GM10266 (cell line): ENCODE measurements at regions not wholly inside any gene's neighbourhood (a gene's known extent, or its start where the extent isn't known, plus 50 kb on each side); places are given as distances from the start of the nearest gene placed in this dataset.

ENCODE experiments used
- DNase-seq: peaks from one replicate; pipeline ENCODE4 v3.0.0; 2012; ENCODE audit errors: extremely low spot score
- TF ChIP-seq, protein P1 (sequence below): IDR thresholded peaks from 2 replicates; pipeline ENCODE4 v1.5.1; 2012; ENCODE audit warnings: mild to moderate bottlenecking, low read depth; ENCODE audit not compliant: control insufficient read depth, insufficient read depth; ENCODE audit errors: missing control alignments

DNA sequence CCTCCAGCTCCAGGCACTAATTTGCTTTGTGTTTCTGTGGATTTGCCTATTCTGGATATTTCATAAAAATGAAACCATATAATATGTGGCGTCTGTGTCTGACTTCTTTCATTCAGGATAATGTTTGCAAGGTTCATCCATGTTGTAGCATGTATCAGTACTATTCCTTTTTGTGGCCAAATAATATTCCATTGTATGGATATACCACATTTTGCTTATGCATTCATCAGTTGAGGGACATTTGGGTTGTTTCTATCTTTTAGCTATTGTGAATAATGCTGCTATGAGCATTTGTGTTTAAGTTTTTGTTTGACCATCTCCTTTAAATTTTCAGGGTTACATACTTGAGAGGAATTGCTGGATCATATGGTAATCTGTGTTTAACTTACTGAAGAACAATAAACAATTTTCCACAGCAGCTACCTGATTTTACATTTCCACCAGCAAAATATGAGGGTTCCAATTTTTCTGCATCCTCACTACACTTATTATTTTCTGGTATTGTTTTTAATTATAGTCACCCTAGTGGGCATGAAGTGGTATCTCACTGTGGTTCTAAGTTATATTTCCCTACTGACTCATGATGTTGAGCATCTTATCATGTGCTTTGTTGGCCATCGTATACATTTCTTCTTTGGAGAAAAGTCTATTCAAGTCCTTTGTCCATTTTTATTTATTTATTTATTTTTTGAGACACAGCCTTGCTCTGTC, 63.9 kb downstream of the GCNT4 start:
- DNase-seq: no peak
- TF ChIP-seq, protein P1, sequence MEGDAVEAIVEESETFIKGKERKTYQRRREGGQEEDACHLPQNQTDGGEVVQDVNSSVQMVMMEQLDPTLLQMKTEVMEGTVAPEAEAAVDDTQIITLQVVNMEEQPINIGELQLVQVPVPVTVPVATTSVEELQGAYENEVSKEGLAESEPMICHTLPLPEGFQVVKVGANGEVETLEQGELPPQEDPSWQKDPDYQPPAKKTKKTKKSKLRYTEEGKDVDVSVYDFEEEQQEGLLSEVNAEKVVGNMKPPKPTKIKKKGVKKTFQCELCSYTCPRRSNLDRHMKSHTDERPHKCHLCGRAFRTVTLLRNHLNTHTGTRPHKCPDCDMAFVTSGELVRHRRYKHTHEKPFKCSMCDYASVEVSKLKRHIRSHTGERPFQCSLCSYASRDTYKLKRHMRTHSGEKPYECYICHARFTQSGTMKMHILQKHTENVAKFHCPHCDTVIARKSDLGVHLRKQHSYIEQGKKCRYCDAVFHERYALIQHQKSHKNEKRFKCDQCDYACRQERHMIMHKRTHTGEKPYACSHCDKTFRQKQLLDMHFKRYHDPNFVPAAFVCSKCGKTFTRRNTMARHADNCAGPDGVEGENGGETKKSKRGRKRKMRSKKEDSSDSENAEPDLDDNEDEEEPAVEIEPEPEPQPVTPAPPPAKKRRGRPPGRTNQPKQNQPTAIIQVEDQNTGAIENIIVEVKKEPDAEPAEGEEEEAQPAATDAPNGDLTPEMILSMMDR: no peak

DNA sequence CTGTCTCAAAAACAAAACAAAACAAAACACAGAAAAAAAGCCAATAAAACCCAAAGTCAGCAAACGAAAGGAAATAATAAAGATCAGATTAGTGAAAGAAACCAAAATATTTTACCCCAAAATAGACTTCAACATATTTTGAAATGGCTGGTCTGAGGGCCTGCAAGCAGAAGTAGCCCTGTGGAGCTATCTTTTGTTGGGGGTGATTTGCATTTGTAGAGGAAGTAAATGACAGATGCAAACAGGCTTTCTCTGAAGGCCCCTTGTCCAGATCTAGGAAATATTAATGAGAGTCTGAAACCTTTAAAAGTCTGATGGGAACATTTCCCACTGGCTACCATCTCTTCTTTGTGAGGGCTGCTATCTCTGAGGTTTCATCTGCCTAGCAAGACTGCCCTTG, 74.0 kb downstream of the GCNT4 start:
- TF ChIP-seq, protein P1: no peak
- DNase-seq: no peak

DNA sequence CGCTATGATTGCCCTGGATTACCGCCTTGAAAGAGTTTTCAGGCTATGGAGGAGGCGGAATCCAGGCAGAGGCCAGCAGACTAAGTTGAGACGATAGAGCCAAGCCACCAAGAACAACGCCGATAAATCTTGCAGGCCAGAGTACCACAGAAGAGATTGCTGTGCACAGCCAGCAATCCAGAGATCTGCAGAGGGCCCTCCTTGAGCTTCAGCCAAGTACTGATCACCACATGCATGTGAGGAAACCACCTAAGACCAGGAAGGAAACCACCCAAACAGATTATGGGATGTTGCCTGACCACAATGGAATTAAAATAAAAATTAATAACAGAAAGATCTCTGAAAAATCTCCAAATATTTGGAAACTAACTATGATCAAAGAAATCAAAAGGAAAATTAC, 74.9 kb downstream of the GCNT4 start:
- DNase-seq: no peak
- TF ChIP-seq, protein P1: no peak

DNA sequence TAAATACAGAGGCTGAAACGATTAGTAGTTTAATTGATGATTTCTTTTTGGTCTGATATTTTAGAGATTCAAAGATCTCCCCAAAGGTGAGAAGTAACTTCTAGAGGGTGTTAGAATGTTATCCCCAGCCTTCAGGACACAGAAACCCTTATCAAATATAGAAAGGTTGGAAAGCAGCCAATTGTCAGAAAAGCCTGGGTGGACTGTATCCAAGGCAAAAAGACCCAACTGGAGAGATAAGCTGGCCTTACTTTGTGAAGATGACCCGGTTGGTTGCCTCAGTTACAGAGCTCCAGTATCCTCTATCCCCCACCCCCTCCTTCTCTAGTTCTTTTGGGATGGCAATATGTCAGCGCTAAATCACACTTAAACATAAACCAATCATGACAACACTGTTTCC, 75.7 kb downstream of the GCNT4 start:
- TF ChIP-seq, protein P1: no peak
- DNase-seq: no peak

DNA sequence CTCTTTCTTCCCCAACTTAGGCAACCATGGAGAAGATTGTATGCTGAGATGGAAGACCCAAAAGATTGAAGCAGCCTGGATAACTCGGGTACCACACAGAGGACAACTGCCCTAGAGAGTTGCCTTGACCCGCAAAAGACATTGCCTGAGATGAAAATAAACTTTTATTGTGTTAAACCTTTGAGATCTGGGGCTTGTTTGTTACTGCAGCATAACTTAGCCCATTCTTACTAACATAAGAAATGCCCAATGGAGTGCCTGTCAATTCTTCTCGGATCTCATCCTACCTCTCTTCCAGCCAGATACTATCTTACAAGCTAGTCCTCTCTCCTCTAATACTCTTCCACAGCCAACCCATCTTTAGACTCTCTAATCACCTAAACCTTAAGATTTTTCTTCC, 76.8 kb downstream of the GCNT4 start:
- DNase-seq: no peak
- TF ChIP-seq, protein P1: no peak

DNA sequence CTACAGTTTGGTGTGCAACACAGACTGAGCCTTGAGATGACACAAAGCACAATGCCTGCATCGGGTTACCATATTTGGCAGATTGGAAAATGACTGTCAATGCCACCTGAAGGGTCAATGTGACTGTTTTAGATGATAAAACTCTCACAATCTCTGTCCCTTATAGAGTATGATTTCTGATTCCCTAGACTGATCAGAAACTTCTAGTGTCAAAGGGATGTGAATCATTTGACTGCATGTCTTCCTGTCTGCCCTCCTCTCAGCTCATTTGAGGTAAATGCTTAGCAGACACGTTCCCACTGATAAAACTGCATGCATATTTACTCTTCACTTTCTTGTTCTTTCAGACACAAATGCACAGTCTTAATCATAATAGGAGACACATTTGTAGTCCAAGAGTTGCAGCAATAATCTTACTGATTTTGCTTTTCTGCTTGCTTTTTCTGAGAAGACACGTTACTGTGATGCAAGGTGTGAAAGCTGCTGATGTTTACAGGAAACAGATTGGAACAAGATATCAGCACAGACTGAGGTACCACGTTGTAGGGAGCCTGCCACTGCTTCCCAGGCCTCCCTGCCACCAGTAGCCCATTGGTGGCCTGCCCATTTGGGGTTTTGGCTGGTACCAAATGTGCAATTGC, 77.8 kb downstream of the GCNT4 start:
- TF ChIP-seq, protein P1: no peak
- DNase-seq: no peak

DNA sequence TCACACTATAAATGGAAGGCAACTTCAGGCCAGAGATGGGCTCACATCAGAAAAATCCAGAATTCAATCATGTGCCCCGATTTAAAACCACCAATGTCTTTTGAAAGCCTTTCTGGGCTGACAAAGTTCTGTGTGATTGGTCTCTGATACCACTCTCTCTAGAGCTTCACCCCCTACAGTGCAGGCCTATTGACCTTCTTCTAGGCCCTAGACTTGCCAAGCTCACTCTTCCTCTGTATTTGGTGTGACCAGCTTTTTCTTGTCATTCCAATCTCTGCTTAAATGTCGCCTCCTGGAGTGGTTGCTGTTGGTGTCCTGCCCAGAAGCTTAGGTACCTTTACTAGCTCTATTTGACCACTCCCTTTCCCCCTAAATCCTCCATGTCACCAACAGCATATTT, 78.7 kb downstream of the GCNT4 start:
- DNase-seq: no peak
- TF ChIP-seq, protein P1: no peak
